ENCODE measurements at regions not wholly inside any gene's neighbourhood (a gene's known extent, or its start where the extent isn't known, plus 50 kb on each side); places are given as distances from the start of the nearest gene placed in this dataset.

GRCh38 chr2:139924070-139924469 lies 1143.9 kb upstream of the NXPH2 start:
- Histone ChIP-seq H2AFZ (ENCODE audit: control insufficient read depth, low read length) (no peak overlapping the region), H3K79me2 (ENCODE audit: control insufficient read depth, insufficient read depth, low read length) (no peaks in the 10 kb centered on the region), H3K4me3 (ENCODE audit: control insufficient read depth in 2 of 3, extremely low read depth in 1 of 3, insufficient read depth in 2 of 3, low read depth in 1 of 3, low read length in 3 of 3) (no peak overlapping the region), H3K36me3 (ENCODE audit: control insufficient read depth in 2 of 2, extremely low read depth in 1 of 2, insufficient read depth in 2 of 2, low read length in 2 of 2) (no peaks in the 10 kb centered on the region), H3K27ac (ENCODE audit: control insufficient read depth, insufficient read depth, low read length) (no peak overlapping the region), H4K20me1 (ENCODE audit: control insufficient read depth, extremely low read depth, insufficient read depth, low read length) (no peaks in the 10 kb centered on the region), H3K9ac (ENCODE audit: control insufficient read depth, extremely low read depth, insufficient read depth, low read length) (no peak overlapping the region), H3K27me3 (ENCODE audit: control insufficient read depth, extremely low read depth, insufficient read depth, low read length) (no peaks in the 10 kb centered on the region), H3K4me2 (ENCODE audit: control insufficient read depth, extremely low read depth, insufficient read depth, low read depth, low read length) (no peak overlapping the region), H3K4me1 (ENCODE audit: control insufficient read depth, extremely low read depth, insufficient read depth, low read length) (no peaks in the 10 kb centered on the region), H3K9me3 (ENCODE audit: control insufficient read depth, low read depth, low read length) (no peaks in the 10 kb centered on the region), H3K9me1 (ENCODE audit: control insufficient read depth, extremely low read depth, insufficient read depth, low read length) (no peaks in the 10 kb centered on the region)
- no peak for FAIRE-seq
- DNase-seq (ENCODE audit: low read depth, low spot score) = no peak
- TF ChIP-seq CTCF (optimal IDR thresholded peaks at IDR 0.05 in 1 of 3, IDR thresholded peaks at IDR 0.05 in 1 of 3, conservative IDR thresholded peaks at IDR 0.05 in 1 of 3; ENCODE audit: extremely low read depth in 1 of 3, insufficient read depth in 2 of 3, low read length in 3 of 3) (no peak), EZH2 (IDR thresholded peaks at IDR 0.05; ENCODE audit: low read length) (no peak)
- dilution Hi-C loops (cut with MboI; ENCODE audit: extremely low pct_ligation_motif_present, low sequenced_read_pairs) = no loop called here

DNA sequence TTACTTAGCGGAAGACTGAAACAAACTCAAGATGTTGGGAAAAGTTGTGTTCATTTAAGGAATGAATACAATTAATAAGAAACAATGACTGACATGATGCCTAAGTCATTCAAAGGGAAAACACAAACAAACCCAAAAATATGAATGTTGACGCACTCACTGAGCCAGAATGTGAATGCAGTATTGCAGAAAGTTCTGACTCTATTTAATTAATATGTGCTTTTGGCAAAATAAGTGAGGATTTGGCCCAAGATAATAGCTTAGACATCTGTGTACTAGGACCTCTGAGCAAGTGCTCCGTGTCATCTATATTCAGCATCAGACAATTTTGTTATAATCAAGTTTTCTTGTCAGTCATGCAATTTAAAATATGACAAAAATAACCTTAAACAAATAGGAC lies 1138.8 kb upstream of the NXPH2 start:
- no peak for FAIRE-seq
- dilution Hi-C loops (cut with MboI; ENCODE audit: extremely low pct_ligation_motif_present, low sequenced_read_pairs) = no loop called here

More for the DNA sequence above, 1138.8 kb upstream of the NXPH2 start:
- no peak overlapping the region for H3K27ac ChIP-seq (ENCODE audit: control insufficient read depth, insufficient read depth, low read length)
- no peak for DNase-seq (ENCODE audit: low read depth, low spot score)
- no peaks in the 10 kb centered on the region for H3K9me3 ChIP-seq (ENCODE audit: control insufficient read depth, low read depth, low read length)
- H4K20me1 ChIP-seq (ENCODE audit: control insufficient read depth, extremely low read depth, insufficient read depth, low read length) = no peaks in the 10 kb centered on the region
- H3K27me3 ChIP-seq (ENCODE audit: control insufficient read depth, extremely low read depth, insufficient read depth, low read length) = no peaks in the 10 kb centered on the region
- TF ChIP-seq EZH2 (IDR thresholded peaks at IDR 0.05; ENCODE audit: low read length) (no peak), CTCF (optimal IDR thresholded peaks at IDR 0.05 in 1 of 3, IDR thresholded peaks at IDR 0.05 in 1 of 3, conservative IDR thresholded peaks at IDR 0.05 in 1 of 3; ENCODE audit: extremely low read depth in 1 of 3, insufficient read depth in 2 of 3, low read length in 3 of 3) (no peak)
- no peaks in the 10 kb centered on the region for H3K79me2 ChIP-seq (ENCODE audit: control insufficient read depth, insufficient read depth, low read length)
- H3K9me1 ChIP-seq (ENCODE audit: control insufficient read depth, extremely low read depth, insufficient read depth, low read length) = no peaks in the 10 kb centered on the region
- H3K36me3 ChIP-seq (ENCODE audit: control insufficient read depth in 2 of 2, extremely low read depth in 1 of 2, insufficient read depth in 2 of 2, low read length in 2 of 2) = no peaks in the 10 kb centered on the region
- H3K9ac ChIP-seq (ENCODE audit: control insufficient read depth, extremely low read depth, insufficient read depth, low read length) = no peak overlapping the region
- H2AFZ ChIP-seq (ENCODE audit: control insufficient read depth, low read length) = no peak overlapping the region
- H3K4me1 ChIP-seq (ENCODE audit: control insufficient read depth, extremely low read depth, insufficient read depth, low read length) = no peaks in the 10 kb centered on the region
- no peak overlapping the region for H3K4me3 ChIP-seq (ENCODE audit: control insufficient read depth in 2 of 3, extremely low read depth in 1 of 3, insufficient read depth in 2 of 3, low read depth in 1 of 3, low read length in 3 of 3)
- H3K4me2 ChIP-seq (ENCODE audit: control insufficient read depth, extremely low read depth, insufficient read depth, low read depth, low read length) = no peak overlapping the region
